ENCODE measurements at regions not wholly inside any gene's neighbourhood (a gene's known extent, or its start where the extent isn't known, plus 50 kb on each side); places are given as distances from the start of the nearest gene placed in this dataset.

- DNase-seq (ENCODE audit: low read depth): peak; percentile 99
- no peak for TF ChIP-seq CTCF (conservative IDR thresholded peaks at IDR 0.05; ENCODE audit: low read length)
- peak overlapping the region; percentile 34 for H3K4me3 ChIP-seq (ENCODE audit: low read length)
These were observed 136.5 kb upstream of the ETAA1 start for GRCh38 chr2:67260343-67261277.

GRCh38 chr2:67267241-67267640, 129.9 kb upstream of the ETAA1 start:
- TF ChIP-seq CTCF (conservative IDR thresholded peaks at IDR 0.05; ENCODE audit: low read length): no peak
- no peak overlapping the region for H3K4me3 ChIP-seq (ENCODE audit: low read length)
- DNase-seq (ENCODE audit: low read depth): no peak

GRCh38 chr2:67268797-67269196, 128.3 kb upstream of the ETAA1 start:
- H3K4me3 ChIP-seq (ENCODE audit: low read length): no peak overlapping the region
- no peak for DNase-seq (ENCODE audit: low read depth)
- TF ChIP-seq CTCF (conservative IDR thresholded peaks at IDR 0.05; ENCODE audit: low read length): no peak

- no peak for DNase-seq (ENCODE audit: low read depth)
- no peak overlapping the region for H3K4me3 ChIP-seq (ENCODE audit: low read length)
- TF ChIP-seq CTCF (conservative IDR thresholded peaks at IDR 0.05; ENCODE audit: low read length): no peak
These were observed 124.9 kb upstream of the ETAA1 start for GRCh38 chr2:67272195-67272594.

- no peak for TF ChIP-seq CTCF (conservative IDR thresholded peaks at IDR 0.05; ENCODE audit: low read length)
- H3K4me3 ChIP-seq (ENCODE audit: low read length): no peak overlapping the region
- DNase-seq (ENCODE audit: low read depth): no peak
These were observed 119.7 kb upstream of the ETAA1 start for GRCh38 chr2:67277450-67277849.

GRCh38 chr2:67281101-67281500, 116.0 kb upstream of the ETAA1 start:
- TF ChIP-seq CTCF (conservative IDR thresholded peaks at IDR 0.05; ENCODE audit: low read length): no peak
- DNase-seq (ENCODE audit: low read depth): no peak
- H3K4me3 ChIP-seq (ENCODE audit: low read length): no peak overlapping the region

- no peak overlapping the region for H3K4me3 ChIP-seq (ENCODE audit: low read length)
- TF ChIP-seq CTCF (conservative IDR thresholded peaks at IDR 0.05; ENCODE audit: low read length): no peak
- DNase-seq (ENCODE audit: low read depth): no peak
These were observed 113.5 kb upstream of the ETAA1 start for GRCh38 chr2:67283641-67284040.

All from AG10803 (cell line).